Right lung (tissue), 2 donors: ENCODE measurements at regions not wholly inside any gene's neighbourhood (a gene's known extent, or its start where the extent isn't known, plus 50 kb on each side); places are given as distances from the start of the nearest gene placed in this dataset.
"Not testable (repeated sequence)": the region's sequence is repeated elsewhere in the genome, so short reads cannot be mapped to it uniquely, and the experiment has no call there.

Source experiments
- DNase-seq, 2 donors: peaks; one replicate each; pipeline ENCODE4 v3.0.0-alpha.2; 2013

- DNase-seq, result no peak
Measured at GRCh38 chr5:51162245-51162644, 221.0 kb upstream of the ISL1 start.

GRCh38 chr5:51165621-51166020 is 217.6 kb upstream of the ISL1 start:
- not testable (repeated sequence) for DNase-seq

GRCh38 chr5:51172903-51173626 is 210.2 kb upstream of the ISL1 start:
- DNase-seq, result no peak

- DNase-seq, result no peak
Measured at GRCh38 chr5:51181208-51181894, 201.9 kb upstream of the ISL1 start.

GRCh38 chr5:51185850-51186329 is 197.4 kb upstream of the ISL1 start:
- no peak for DNase-seq

GRCh38 chr5:51188001-51188591 is 195.2 kb upstream of the ISL1 start:
- DNase-seq, result no peak

- peak; percentile 1 to 4 for DNase-seq
Measured at GRCh38 chr5:51194671-51195070, 188.6 kb upstream of the ISL1 start.

GRCh38 chr5:51201024-51201423 is 182.2 kb upstream of the ISL1 start:
- no peak for DNase-seq

GRCh38 chr5:51201708-51202107 is 181.5 kb upstream of the ISL1 start:
- DNase-seq, result no peak

GRCh38 chr5:51202161-51202560 is 181.1 kb upstream of the ISL1 start:
- DNase-seq, result no peak

- no peak for DNase-seq
Measured at GRCh38 chr5:51203598-51203997, 179.7 kb upstream of the ISL1 start.

- no peak for DNase-seq
Measured at GRCh38 chr5:51208296-51208695, 175.0 kb upstream of the ISL1 start.

GRCh38 chr5:51214746-51215145 is 168.5 kb upstream of the ISL1 start:
- no peak for DNase-seq

GRCh38 chr5:51225789-51226742 is 157.2 kb upstream of the ISL1 start:
- peak; percentile 14 to 19 for DNase-seq

GRCh38 chr5:51227963-51228470 is 155.2 kb upstream of the ISL1 start:
- DNase-seq, result no peak

GRCh38 chr5:51230336-51230735 is 152.9 kb upstream of the ISL1 start:
- no peak for DNase-seq

- no peak for DNase-seq
Measured at GRCh38 chr5:51242456-51242855, 140.8 kb upstream of the ISL1 start.

- DNase-seq, result not testable (repeated sequence)
Measured at GRCh38 chr5:51250957-51251356, 132.3 kb upstream of the ISL1 start.

- DNase-seq, result no peak
Measured at GRCh38 chr5:51271261-51271660, 112.0 kb upstream of the ISL1 start.

- DNase-seq, result no peak
Measured at GRCh38 chr5:51273021-51273420, 110.2 kb upstream of the ISL1 start.

GRCh38 chr5:51273871-51274270 is 109.4 kb upstream of the ISL1 start:
- no peak for DNase-seq

GRCh38 chr5:51275428-51275827 is 107.8 kb upstream of the ISL1 start:
- DNase-seq, result no peak
